GM12874 (cell line): ENCODE measurements at regions not wholly inside any gene's neighbourhood (a gene's known extent, or its start where the extent isn't known, plus 50 kb on each side); places are given as distances from the start of the nearest gene placed in this dataset.

Experiments
- TF ChIP-seq, protein P1 (sequence below): IDR thresholded peaks from 2 replicates; pipeline ENCODE4 v1.5.1; 2011; ENCODE audit warnings: low read depth, mild to moderate bottlenecking, control low read depth, low read length, moderate library complexity; ENCODE audit not compliant: insufficient read depth

- TF ChIP-seq, protein P1, sequence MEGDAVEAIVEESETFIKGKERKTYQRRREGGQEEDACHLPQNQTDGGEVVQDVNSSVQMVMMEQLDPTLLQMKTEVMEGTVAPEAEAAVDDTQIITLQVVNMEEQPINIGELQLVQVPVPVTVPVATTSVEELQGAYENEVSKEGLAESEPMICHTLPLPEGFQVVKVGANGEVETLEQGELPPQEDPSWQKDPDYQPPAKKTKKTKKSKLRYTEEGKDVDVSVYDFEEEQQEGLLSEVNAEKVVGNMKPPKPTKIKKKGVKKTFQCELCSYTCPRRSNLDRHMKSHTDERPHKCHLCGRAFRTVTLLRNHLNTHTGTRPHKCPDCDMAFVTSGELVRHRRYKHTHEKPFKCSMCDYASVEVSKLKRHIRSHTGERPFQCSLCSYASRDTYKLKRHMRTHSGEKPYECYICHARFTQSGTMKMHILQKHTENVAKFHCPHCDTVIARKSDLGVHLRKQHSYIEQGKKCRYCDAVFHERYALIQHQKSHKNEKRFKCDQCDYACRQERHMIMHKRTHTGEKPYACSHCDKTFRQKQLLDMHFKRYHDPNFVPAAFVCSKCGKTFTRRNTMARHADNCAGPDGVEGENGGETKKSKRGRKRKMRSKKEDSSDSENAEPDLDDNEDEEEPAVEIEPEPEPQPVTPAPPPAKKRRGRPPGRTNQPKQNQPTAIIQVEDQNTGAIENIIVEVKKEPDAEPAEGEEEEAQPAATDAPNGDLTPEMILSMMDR: no peak
These were observed 1047.6 kb downstream of the CDH9 start for GRCh38 chr5:25990771-25991170.

DNA sequence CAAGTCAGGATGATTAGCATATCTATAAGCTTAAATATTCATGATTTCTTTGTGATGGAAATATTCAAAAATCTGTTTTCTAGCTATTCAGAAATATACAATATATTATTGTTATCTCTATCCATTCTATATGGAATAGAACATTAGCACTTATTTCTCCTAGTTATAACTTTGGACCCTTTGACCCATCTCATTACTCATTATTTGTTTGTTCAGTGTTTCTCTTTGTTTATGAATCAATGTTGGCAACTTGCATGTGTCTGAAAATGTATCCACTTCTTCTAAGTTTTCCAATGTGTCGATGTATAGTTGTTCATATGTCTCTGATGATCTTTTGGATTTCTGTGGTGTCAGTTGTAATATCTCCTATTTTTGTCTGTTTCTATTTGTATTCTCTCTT lies 1059.3 kb downstream of the CDH9 start:
- TF ChIP-seq, protein P1: no peak

DNA sequence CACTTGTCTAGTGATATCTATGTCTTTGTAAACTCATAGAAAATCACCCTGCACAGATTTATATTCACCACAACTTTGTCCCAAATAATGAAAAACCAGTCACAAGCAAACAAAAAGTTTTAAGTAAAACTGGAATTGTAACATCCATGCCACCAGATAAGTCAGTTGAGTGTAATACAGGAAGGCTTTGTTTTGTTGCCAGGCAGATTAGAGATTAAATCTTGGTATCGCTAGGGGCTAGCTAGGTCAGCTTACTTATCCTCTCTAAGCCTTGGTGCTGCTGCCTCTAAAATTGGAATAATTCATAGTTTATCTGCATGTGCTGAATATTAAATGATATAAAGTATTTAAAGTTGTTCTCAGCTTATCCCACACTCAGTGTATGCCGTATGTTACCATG lies 1062.5 kb downstream of the CDH9 start:
- TF ChIP-seq, protein P1: no peak

GRCh38 chr5:25974451-25974850 lies 1063.9 kb downstream of the CDH9 start:
- TF ChIP-seq, protein P1: no peak

- TF ChIP-seq, protein P1: no peak
These were observed 1067.4 kb downstream of the CDH9 start for GRCh38 chr5:25970906-25971489.

- TF ChIP-seq, protein P1: no peak
These were observed 1074.4 kb downstream of the CDH9 start for GRCh38 chr5:25964009-25964372.

- TF ChIP-seq, protein P1: no peak
These were observed 1075.0 kb downstream of the CDH9 start for GRCh38 chr5:25963251-25964008.
